Left forelimb (tissue), 1 donor: ENCODE measurements at regions not wholly inside any gene's neighbourhood (a gene's known extent, or its start where the extent isn't known, plus 50 kb on each side); places are given as distances from the start of the nearest gene placed in this dataset.
A peak's percentile ranks its signal among the peaks of the same experiment; 100 is the strongest.

Experiments
- DNase-seq: peaks from one replicate; pipeline ENCODE4 v3.0.0-alpha.2; 2018; ENCODE audit warnings: low spot score

- peak; percentile 75 for DNase-seq
These were observed 161.1 kb downstream of the ARL4C start for GRCh38 chr2:234335661-234336228.

- no peak for DNase-seq
These were observed 162.1 kb downstream of the ARL4C start for GRCh38 chr2:234334756-234335155.

- no peak for DNase-seq
These were observed 162.7 kb downstream of the ARL4C start for GRCh38 chr2:234334151-234334550.

GRCh38 chr2:234333168-234334130, 163.4 kb downstream of the ARL4C start:
- no peak for DNase-seq

GRCh38 chr2:234331966-234332365, 164.9 kb downstream of the ARL4C start:
- no peak for DNase-seq

- DNase-seq: no peak
These were observed 165.3 kb downstream of the ARL4C start for GRCh38 chr2:234331566-234331965.

- DNase-seq: no peak
These were observed 166.0 kb downstream of the ARL4C start for GRCh38 chr2:234330902-234331301.

- no peak for DNase-seq
These were observed 167.5 kb downstream of the ARL4C start for GRCh38 chr2:234329202-234329960.

GRCh38 chr2:234328444-234328990, 168.4 kb downstream of the ARL4C start:
- no peak for DNase-seq

- DNase-seq: no peak
These were observed 170.2 kb downstream of the ARL4C start for GRCh38 chr2:234326694-234327093.

- DNase-seq: no peak
These were observed 172.8 kb downstream of the ARL4C start for GRCh38 chr2:234324116-234324515.

- no peak for DNase-seq
These were observed 174.0 kb downstream of the ARL4C start for GRCh38 chr2:234322766-234323465.

- DNase-seq: no peak
These were observed 176.8 kb downstream of the ARL4C start for GRCh38 chr2:234320066-234320465.

GRCh38 chr2:234318361-234318760, 178.5 kb downstream of the ARL4C start:
- no peak for DNase-seq

GRCh38 chr2:234313558-234313957, 183.3 kb downstream of the ARL4C start:
- no peak for DNase-seq

GRCh38 chr2:234310166-234310565, 186.7 kb downstream of the ARL4C start:
- DNase-seq: no peak

GRCh38 chr2:234309431-234309830, 187.4 kb downstream of the ARL4C start:
- no peak for DNase-seq

- no peak for DNase-seq
These were observed 188.1 kb downstream of the ARL4C start for GRCh38 chr2:234308813-234309195.

- DNase-seq: no peak
These were observed 188.6 kb downstream of the ARL4C start for GRCh38 chr2:234308073-234308812.

- no peak for DNase-seq
These were observed 189.4 kb downstream of the ARL4C start for GRCh38 chr2:234307322-234307961.
